Fibroblast of lung (primary cell): ENCODE measurements at regions not wholly inside any gene's neighbourhood (a gene's known extent, or its start where the extent isn't known, plus 50 kb on each side); places are given as distances from the start of the nearest gene placed in this dataset.

Source experiments
- DNase-seq, 2 donors: peaks; one replicate each; pipeline versions ENCODE4 v3.0.0 to v3.0.0-alpha.2; 2010; ENCODE audit warnings: low read depth in 2 of 2
- H2AFZ ChIP-seq: 2 replicates; pipeline ENCODE4 v1.5.1; 2012; ENCODE audit warnings: low read length, control low read depth, inconsistent platforms
- H3K27ac ChIP-seq: 2 replicates; pipeline ENCODE4 v1.5.1; 2011; ENCODE audit warnings: low read length, control low read depth; ENCODE audit not compliant: insufficient read depth
- H3K27me3 ChIP-seq: 2 replicates; pipeline ENCODE4 v1.5.1; 2011; ENCODE audit warnings: mild to moderate bottlenecking, low read length; ENCODE audit not compliant: control insufficient read depth, insufficient read depth
- H3K36me3 ChIP-seq: 2 replicates; pipeline ENCODE4 v1.5.1; 2011; ENCODE audit warnings: low read length; ENCODE audit not compliant: control insufficient read depth, insufficient read depth
- H3K4me1 ChIP-seq: 2 replicates; pipeline ENCODE4 v1.5.1; 2011; ENCODE audit warnings: low read length; ENCODE audit not compliant: control insufficient read depth, insufficient read depth; ENCODE audit errors: extremely low read depth
- H3K4me2 ChIP-seq: 2 replicates; pipeline ENCODE4 v1.5.1; 2011; ENCODE audit warnings: low read length, control low read depth; ENCODE audit not compliant: insufficient read depth; ENCODE audit errors: extremely low read depth
- H3K4me3 ChIP-seq, 4 experiments: fragments of 200-600 bp in 1 of 4; sonication (generic) in 1 of 4; replicated peaks in 1 of 4; 2 replicates each; pipeline ENCODE4 v1.5.1; 2011 to 2016; ENCODE audit warnings: low read length in 4 of 4, low read depth in 3 of 4, mild to moderate bottlenecking in 3 of 4, control low read depth in 2 of 4, inconsistent platforms in 1 of 4, mixed read lengths in 1 of 4; ENCODE audit not compliant: insufficient read depth in 1 of 4; ENCODE audit errors: control extremely low read depth in 1 of 4
- H3K79me2 ChIP-seq: 2 replicates; pipeline ENCODE4 v1.5.1; 2012; ENCODE audit warnings: mild to moderate bottlenecking, low read length, inconsistent platforms; ENCODE audit not compliant: control insufficient read depth, insufficient read depth
- H3K9ac ChIP-seq: 2 replicates; pipeline ENCODE4 v1.5.1; 2011; ENCODE audit warnings: mild to moderate bottlenecking, low read length, control low read depth; ENCODE audit not compliant: insufficient read depth
- H3K9me3 ChIP-seq: 2 replicates; pipeline ENCODE4 v1.5.1; 2012; ENCODE audit warnings: low read depth, low read length; ENCODE audit not compliant: control insufficient read depth, insufficient read depth
- H4K20me1 ChIP-seq: 2 replicates; pipeline ENCODE4 v1.5.1; 2011; ENCODE audit warnings: low read length; ENCODE audit not compliant: control insufficient read depth, insufficient read depth; ENCODE audit errors: extremely low read depth
- CTCF ChIP-seq, 2 donors: IDR thresholded peaks in 1 of 2; conservative IDR thresholded peaks in 1 of 2; 1 replicate in 1 of 2; 2 replicates in 1 of 2; pipeline ENCODE4 v1.5.1; 2011 to 2012; ENCODE audit warnings: low read length in 2 of 2, control low read depth in 1 of 2, inconsistent platforms in 1 of 2, low read depth in 1 of 2, mild to moderate bottlenecking in 1 of 2
- EZH2 ChIP-seq: IDR thresholded peaks from 2 replicates; pipeline ENCODE4 v1.5.1; 2012; ENCODE audit warnings: low read length, control low read depth, mild to moderate bottlenecking; ENCODE audit errors: missing control alignments

DNA sequence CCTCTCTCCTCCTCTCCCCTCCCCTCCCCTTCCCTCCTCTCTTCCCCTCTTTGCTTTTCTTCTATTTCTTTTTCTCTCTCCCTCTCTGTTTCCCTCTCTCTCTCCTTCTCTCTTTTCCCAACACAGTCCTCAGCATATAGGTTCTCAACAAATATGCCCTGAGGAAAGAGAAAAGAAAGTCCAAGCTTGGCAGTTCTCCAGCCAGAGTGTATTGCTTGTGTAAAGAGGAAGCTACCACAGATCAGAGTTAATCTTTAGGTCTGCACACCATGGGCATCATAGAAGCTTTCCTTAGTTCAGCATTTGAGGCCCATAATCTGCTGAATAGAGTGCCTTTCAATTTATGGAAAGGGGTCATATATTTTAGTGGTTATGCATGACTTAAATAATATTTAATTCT, 382.8 kb upstream of the WWC1 start:
- Histone ChIP-seq H4K20me1 (no peaks in the 10 kb centered on the region), H3K4me3 (no peak overlapping the region), H3K9ac (no peak overlapping the region), H3K27me3 (no peaks in the 10 kb centered on the region), H3K36me3 (no peaks in the 10 kb centered on the region), H3K79me2 (no peaks in the 10 kb centered on the region), H3K4me1 (no peaks in the 10 kb centered on the region), H2AFZ (no peak overlapping the region), H3K4me2 (no peak overlapping the region), H3K27ac (no peak overlapping the region), H3K9me3 (no peaks in the 10 kb centered on the region)
- no peak for DNase-seq
- TF ChIP-seq CTCF (conservative IDR thresholded peaks at IDR 0.05 in 1 of 2, IDR thresholded peaks at IDR 0.05 in 1 of 2; ENCODE audit: low read depth in 1 of 2, low read length in 2 of 2) (no peak), EZH2 (no peak)

GRCh38 chr5:167912941-167913665, 378.3 kb upstream of the WWC1 start:
- Histone ChIP-seq H3K9ac (no peak overlapping the region), H3K27me3 (no peaks in the 10 kb centered on the region), H3K4me3 (no peak overlapping the region), H4K20me1 (no peaks in the 10 kb centered on the region), H3K4me2 (no peak overlapping the region), H3K27ac (no peak overlapping the region), H3K4me1 (no peaks in the 10 kb centered on the region), H3K79me2 (no peaks in the 10 kb centered on the region), H3K36me3 (no peaks in the 10 kb centered on the region), H2AFZ (no peak overlapping the region), H3K9me3 (no peaks in the 10 kb centered on the region)
- no peak for TF ChIP-seq EZH2
- TF ChIP-seq CTCF (conservative IDR thresholded peaks at IDR 0.05 in 1 of 2, IDR thresholded peaks at IDR 0.05 in 1 of 2; ENCODE audit: low read depth in 1 of 2, low read length in 2 of 2) = no peak
- DNase-seq = peak; percentile 10 to 59

GRCh38 chr5:167915237-167915636, 376.2 kb upstream of the WWC1 start:
- H3K9ac ChIP-seq = no peak overlapping the region
- no peak for DNase-seq

More at GRCh38 chr5:167915237-167915636, 376.2 kb upstream of the WWC1 start:
- H3K79me2 ChIP-seq = no peaks in the 10 kb centered on the region
- H3K9me3 ChIP-seq = no peaks in the 10 kb centered on the region
- H3K36me3 ChIP-seq = no peaks in the 10 kb centered on the region
- no peak for TF ChIP-seq CTCF (conservative IDR thresholded peaks at IDR 0.05 in 1 of 2, IDR thresholded peaks at IDR 0.05 in 1 of 2; ENCODE audit: low read depth in 1 of 2, low read length in 2 of 2)
- no peak for TF ChIP-seq EZH2
- H3K4me2 ChIP-seq = no peak overlapping the region
- no peaks in the 10 kb centered on the region for H3K27me3 ChIP-seq
- no peaks in the 10 kb centered on the region for H3K4me1 ChIP-seq
- no peak overlapping the region for H3K4me3 ChIP-seq
- H2AFZ ChIP-seq = no peak overlapping the region
- H3K27ac ChIP-seq = no peak overlapping the region
- H4K20me1 ChIP-seq = no peaks in the 10 kb centered on the region
